ENCODE measurements at regions not wholly inside any gene's neighbourhood (a gene's known extent, or its start where the extent isn't known, plus 50 kb on each side); places are given as distances from the start of the nearest gene placed in this dataset.

DNA sequence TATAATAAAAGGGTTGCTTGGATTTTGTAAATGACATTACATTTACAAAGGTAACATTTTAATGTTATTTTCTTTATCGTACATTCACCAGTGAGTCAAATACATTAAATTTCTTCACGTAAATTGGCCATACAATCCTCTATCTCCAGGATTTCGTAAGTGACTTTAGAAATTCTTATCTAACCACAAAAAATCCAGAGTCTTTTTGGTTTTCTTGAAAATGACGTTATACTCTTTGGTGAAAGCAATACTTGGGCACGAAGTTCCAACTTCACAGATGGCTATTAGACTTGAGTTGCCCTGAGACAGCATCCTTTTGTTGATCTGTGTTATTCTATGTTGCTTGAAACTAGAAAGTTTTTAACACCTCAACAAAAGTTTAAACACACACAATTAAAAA, 87.4 kb upstream of the CDH10 start:
- TF ChIP-seq, protein P1, sequence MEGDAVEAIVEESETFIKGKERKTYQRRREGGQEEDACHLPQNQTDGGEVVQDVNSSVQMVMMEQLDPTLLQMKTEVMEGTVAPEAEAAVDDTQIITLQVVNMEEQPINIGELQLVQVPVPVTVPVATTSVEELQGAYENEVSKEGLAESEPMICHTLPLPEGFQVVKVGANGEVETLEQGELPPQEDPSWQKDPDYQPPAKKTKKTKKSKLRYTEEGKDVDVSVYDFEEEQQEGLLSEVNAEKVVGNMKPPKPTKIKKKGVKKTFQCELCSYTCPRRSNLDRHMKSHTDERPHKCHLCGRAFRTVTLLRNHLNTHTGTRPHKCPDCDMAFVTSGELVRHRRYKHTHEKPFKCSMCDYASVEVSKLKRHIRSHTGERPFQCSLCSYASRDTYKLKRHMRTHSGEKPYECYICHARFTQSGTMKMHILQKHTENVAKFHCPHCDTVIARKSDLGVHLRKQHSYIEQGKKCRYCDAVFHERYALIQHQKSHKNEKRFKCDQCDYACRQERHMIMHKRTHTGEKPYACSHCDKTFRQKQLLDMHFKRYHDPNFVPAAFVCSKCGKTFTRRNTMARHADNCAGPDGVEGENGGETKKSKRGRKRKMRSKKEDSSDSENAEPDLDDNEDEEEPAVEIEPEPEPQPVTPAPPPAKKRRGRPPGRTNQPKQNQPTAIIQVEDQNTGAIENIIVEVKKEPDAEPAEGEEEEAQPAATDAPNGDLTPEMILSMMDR (IDR thresholded peaks at IDR 0.05; ENCODE audit: low read depth, low read length, poor library complexity, severe bottlenecking): no peak
- no peak for TF ChIP-seq EZH2phosphoT487 (IDR thresholded peaks at IDR 0.05; ENCODE audit: borderline replicate concordance, low read length)

Data from DOHH2 (cell line).